TTC549 (cell line): ENCODE measurements at regions not wholly inside any gene's neighbourhood (a gene's known extent, or its start where the extent isn't known, plus 50 kb on each side); places are given as distances from the start of the nearest gene placed in this dataset.

Experiments
- FAIRE-seq: peaks from 2 replicates; lab custom pipeline; 2012; peaks lifted over from hg19 to GRCh38; lab: Jason Lieb, UNC

DNA sequence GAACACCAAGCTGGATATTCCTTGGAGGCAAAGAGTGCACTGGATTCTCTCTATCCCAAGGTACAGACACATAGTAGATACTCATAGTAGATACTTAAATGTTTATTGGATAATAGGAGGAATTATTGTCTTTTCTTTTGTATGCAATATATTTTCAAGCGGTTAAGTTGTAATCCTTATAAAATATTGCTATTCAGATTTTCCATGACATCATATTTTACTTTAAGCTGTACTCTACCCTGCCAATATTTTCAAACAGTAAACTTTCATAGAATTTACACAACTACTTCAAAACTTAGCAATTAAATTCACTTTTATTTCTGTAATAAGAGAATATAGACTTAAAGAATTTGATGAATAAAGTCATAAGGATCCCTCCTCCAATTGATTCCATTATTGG, 546.5 kb upstream of the CAMK1G start:
- FAIRE-seq: no peak

DNA sequence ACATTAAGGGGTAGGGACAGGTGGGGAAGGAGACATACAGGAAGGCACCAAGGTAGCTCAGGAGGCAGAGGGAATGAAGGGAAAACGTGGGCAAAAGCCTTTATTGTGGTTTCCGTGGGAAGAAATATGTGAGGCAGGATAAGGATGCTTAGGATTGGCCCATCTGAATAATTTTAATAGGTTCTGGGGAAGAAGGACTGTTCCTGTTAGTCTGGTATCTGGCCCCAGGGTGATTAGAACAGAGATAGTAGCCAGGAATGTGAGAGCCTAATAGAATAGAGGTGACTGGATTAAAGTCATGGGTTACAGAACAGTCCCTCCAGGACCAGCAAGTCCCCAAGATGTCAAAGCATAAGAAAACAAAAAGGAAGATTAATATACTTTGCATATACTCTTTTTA, 545.2 kb upstream of the CAMK1G start:
- no peak for FAIRE-seq

DNA sequence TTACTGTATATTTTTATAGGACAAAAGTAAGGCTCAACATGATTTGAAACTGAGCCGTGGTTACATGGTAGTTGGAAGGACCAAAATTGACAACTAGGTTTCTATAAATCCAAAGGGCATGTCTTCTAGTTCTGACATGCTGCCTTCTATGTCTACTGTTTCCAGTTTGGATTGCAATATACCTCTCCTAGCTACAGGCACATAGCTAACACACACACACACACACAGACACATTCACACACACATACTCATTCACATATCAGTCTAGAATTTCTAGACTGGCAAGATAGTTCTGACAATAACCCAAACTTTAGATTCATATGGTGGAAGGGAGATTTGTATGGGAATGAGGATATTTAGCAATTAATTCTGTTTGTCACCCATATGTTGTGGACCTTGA, 544.8 kb upstream of the CAMK1G start:
- no peak for FAIRE-seq

DNA sequence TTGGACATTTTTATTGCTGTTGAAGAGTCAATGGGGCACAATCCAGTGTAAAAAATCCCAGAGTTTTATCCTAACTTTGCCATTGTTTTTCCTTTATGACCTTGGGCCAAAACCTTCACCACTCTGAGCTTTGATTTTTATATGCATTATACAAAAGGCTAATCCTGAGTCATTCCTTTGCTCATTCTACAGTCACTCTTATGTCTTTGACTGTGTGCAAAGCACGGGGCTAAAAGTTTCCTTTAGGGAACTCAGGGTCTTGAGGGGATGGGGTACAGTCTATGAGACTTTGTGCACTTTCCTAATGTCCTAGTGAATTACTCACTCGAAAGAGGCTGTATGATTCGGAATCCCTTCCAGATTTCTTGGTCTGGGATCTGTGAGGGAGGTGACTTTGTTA, 543.2 kb upstream of the CAMK1G start:
- FAIRE-seq: no peak

DNA sequence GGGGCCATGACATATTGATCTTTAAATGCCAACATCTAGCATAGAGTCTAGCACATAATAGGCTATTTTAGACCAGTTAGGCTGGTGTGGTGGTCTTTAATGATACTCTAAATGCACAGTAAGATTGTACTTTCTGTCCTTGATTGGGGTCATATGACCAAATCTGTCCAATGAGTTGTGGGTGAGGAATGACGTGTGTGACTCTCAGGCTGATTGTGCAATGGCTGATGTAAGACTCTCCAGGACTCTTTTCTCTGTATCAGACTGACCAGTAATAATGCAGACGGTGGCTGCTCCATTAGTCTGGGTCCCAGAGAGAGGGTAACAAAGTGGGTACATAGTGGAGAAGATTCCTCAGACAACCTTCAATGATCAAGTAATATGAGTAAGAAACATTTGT, 541.6 kb upstream of the CAMK1G start:
- no peak for FAIRE-seq

DNA sequence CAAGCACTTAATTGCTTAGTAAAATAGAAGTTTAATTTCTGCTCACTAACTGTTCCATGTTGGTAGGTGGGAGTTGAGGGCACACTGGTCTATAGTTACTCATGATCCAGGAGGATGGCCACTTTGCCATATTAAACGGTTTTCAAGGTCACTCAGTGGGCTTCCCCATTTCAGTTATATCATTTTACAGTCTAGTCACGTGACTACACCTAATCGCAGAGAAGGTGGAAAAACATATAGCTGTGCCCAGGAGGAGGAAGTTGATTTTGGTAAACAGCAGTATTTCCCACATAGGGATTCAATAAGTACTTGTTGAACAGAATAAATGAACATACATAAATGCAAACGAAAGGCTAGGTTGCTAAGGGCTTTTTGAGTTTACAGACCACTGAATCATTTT, 541.1 kb upstream of the CAMK1G start:
- FAIRE-seq: no peak

DNA sequence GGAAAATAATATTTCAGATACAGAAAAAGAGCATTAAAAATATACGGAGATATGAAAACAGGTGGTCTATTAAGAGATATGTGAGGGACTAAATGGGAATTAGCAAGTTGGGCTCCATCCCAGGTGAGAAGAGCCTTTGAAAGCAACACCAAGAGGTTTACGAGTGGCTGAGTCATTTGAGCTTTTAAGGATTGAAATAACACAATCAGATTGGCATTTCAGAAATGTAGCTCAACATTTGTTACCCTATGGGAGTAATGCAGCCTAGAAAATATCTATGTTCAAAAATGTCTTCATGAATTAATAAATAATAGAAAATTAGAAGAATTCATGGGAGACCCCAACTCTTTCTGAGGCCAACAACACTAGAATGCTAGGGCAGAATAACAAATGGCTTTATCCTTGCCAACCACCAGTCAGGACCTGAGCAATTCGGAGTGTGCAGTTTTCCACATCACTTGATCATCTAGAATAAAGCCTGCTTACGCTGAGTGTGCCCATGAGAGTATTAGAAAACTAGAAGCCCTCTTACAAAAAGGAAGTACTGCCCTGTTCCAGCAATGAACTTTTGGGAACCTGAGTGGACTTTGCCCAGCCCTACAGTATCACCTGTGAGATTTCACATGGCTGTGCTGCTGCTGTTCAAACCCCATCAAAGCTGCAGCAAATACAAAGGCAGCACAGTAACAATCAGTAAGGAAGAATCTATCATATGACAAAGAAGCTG, 538.0 kb upstream of the CAMK1G start:
- FAIRE-seq: no peak

DNA sequence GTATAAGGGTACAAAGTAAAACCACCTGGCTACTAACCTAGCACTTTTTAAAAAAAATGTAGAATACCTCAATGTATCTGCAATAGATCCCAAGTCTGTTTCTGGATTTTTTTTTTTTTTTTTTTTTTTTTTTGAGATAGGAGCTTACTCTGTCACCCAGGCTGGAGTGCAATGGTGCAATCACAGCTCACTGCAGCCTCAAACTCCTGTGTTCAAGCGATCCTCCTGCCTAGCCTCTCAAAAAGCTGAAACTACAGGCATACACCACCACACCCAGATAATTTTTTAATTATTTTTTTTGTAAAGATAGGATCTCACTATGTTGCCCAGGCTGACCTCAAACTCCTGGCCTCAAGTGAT, 537.5 kb upstream of the CAMK1G start:
- no peak for FAIRE-seq

DNA sequence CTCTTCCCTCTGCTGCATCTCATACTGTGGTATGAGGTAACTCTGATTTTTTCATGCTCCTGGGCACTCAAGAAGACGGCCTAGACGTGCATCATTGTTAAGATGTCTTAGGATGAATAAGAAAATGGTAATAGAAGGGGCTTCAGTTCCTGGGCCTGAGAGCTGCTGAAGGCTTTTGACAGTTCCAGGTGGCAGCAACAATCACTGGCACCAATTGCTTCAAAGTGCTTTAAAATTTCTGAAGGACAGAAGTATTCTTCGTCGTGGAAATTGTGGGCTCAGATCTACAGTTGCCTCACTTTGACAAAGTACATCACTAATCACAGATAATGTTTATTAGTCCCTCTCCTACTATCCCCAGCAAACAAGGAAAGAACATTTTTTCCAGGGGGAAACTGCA, 536.6 kb upstream of the CAMK1G start:
- no peak for FAIRE-seq

DNA sequence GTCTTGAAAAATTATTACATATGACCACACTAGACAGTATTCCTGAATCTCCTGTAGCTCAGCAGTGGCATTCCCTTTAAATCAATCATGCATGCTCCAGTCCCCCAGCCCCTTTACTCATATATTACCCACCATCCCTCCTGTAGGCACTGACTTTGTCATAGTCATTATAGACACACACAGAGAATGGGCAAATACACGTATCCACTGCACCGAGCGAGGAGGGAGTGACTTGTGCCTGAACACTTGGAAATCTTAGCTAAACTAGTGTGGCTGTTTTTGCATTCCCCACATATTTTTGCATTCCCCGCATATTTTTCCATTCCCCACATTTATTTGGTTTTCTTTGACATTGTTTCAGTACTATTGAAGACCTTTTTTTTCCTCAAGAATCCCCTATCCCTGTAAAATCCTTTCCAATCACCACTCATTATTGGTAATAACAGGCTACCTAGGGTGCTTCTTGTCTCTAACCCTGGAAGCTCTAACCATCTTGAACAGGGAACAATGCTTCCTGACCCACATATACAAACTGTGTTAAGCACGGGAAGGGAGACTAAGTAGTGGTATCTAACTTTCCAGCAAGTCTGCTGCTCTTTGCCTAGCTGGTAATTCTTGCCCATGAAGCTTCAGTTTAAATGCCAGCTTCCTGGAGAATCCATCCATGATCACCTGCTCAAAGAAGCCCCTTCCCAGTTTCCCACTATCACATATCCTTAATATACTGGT, 534.4 kb upstream of the CAMK1G start:
- FAIRE-seq: no peak

DNA sequence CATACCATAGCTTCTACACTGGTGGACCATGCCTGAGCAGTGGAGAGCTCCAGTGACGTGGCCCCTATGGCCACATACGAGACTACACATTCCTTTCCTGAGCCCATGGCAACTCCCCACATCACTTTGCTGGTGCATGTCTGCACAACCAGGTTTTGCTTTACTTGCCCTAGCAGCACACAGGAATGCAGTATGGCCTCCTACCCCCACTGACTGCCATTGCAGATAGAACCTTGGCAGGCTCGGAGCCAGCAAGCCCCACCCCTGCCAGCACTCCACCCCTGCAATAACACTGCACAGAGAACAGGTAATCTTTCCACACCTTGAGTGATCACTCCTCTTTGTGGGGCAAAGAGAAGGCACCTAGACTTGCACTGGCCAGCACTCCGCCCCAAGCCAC, 531.9 kb upstream of the CAMK1G start:
- no peak for FAIRE-seq

DNA sequence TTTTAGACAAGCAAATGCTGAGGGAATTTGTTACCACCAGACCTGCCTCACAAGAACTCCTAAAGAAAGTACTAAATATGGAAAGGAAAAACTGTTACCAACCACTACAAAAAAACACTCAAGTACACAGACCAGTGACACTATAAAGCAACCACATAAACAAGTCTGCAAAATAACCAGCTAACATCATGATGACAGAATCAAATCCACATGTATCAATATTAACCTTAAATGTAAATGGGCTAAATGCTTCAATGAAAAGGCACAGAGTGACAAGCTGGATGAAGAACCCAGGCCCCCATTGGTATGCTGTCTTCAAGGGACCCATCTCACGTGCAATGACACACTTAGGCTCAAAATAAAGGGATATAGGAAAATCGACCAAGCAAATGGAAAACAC, 529.9 kb upstream of the CAMK1G start:
- FAIRE-seq: no peak

DNA sequence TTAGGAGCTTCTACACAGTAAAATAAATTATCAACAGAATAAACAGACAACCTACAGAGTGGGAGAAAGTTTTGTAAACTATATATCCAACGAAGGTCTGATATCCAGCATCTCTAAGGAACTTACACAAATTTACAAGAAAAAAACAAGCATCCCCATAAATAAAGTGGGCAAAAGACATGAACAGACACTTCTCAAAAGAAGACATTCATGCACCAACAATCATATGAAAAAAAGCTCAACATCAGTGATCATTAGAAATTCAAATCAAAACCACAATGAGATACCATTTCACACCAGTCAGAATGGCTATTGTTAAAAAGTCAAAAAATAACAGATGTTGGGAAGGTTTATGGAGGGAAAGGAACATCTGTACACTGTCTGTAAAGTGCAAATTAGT, 526.4 kb upstream of the CAMK1G start:
- FAIRE-seq: no peak

DNA sequence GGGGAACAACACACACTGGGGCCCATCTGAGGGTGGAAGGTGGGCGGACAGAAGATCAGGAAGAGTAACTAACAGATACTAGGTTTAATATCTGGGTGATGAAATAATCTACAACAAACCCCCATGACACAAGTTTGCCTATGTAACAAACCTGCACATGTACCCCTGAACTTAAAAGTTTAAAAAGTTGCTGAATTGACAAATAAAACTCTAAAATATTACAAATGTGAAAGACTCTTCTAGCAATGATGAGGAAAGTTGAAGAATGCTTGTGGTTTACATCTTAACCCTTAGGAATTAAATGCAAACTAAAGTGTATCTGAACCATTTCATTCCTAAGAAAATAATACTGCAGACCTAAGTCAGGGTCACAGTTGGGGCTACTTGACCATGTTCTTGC, 525.6 kb upstream of the CAMK1G start:
- no peak for FAIRE-seq

DNA sequence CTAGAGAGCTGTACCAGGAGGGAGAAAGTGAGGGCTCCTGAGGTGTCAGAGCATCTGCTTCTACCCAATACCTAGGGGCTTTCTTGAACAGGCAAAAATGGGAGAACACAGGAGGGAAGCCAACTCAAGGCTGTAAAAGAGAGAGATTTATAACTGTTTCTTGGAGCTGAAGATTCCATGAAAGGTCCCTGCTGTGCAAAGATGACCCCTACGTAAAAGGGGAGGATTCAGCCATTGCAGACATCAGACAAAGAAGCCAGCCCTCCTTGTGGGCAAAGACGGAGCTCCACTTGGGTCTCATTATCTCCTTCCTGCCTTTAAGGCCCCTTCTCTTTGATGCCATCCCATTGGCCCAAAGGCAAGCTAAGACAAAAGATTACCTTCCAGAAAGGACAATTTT, 524.1 kb upstream of the CAMK1G start:
- no peak for FAIRE-seq

DNA sequence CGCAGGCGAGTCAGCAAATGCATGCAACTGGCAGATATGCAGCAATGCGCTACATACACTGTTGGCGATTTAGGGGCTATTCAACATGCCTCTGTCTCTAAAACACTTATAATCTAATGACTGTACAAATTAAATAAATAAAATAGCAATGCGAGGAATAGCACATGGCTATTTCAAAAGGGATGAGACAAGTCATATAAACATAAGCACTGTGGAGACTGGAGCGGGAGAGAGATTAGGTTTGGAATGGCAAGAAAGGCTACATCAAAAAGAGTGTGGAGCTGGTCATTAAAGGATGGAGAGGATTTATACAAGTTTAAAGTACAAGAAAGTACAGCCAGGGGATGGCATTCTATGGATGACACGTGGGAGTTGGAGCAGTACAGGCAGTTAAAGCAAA, 523.5 kb upstream of the CAMK1G start:
- FAIRE-seq: no peak

DNA sequence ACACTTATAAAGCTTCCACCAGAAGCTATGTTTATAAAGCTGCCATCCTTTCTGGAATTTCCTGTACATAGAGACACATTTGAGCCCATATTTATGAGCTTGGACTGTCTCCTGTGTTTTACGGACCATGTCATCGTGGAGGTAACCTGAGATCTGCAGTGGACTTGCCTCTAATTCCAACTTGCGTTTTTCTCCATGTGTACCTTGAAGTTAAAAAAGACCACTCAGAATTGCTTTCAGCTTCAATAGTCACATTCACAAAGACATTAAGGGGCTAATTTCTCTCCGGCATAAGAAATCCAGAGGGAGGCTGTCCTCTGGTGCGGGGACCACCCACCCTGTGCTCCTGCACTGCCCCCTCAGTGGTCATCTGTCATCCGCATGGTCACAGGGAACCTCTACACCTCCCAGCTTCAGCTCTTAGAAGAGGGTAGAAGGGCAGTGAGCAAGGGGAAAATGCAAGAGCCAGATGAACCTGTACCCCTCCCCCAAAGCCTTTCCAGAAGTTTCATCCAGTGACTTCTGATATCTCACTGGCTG, 521.4 kb upstream of the CAMK1G start:
- FAIRE-seq: no peak

DNA sequence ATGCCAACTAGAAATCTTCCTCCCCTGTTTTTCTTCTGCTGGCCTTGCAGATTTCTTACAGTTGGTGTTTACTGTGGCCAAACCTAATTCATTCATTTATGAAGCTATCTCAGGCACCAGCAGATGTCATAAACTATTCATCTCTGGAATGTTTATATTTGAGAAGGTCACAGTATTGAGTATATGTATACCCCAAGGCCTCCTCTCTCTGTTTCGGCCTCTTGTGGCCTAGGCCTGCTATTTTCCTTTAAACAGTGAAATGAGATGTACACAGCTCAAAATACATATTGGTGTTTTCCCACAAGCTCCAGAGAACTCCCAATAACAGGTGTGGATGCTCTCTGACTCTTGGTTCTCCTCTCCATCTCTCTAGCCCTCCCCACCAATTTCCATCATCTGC, 520.7 kb upstream of the CAMK1G start:
- no peak for FAIRE-seq

DNA sequence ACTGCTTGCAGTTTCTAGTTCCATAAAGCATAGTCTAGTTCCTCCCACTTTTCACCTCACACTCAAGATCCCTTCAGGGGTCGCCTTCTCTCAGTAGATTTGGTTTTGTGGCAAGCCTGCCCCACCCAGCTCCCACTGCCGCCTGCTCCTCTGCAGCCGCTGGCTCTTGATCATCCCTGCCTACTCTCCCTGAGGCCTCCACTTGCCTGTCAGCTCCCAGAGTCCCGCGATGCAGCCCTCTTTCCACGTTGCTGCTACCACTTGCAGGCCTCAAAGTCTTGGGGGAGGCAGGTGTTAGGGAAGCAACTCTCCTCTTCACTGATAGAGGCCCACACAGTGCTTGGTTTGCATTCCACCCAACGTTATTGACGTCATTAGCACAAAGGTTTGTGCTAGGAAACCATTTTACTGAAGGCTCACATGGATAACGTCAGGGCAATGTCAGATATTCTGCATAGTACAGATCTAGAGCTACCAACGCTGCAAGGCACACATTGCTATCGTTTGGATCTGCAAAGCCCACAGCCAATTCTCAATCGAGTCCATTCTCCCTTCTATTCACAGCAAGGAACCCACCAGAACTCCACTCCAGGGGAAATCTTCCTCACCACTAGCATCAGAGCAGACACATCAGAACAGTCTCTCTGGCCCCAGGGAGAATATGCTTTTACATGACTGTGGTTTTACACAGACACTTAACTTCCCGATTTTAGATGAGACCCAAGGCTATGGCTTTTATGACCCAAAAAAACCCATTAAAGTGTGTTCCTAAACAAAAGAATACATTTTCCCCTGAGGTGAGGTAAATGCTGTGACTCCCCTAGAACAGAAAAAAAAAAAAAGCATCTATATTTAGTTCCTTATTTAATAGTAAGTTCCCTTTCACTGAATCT, 519.5 kb upstream of the CAMK1G start:
- no peak for FAIRE-seq

DNA sequence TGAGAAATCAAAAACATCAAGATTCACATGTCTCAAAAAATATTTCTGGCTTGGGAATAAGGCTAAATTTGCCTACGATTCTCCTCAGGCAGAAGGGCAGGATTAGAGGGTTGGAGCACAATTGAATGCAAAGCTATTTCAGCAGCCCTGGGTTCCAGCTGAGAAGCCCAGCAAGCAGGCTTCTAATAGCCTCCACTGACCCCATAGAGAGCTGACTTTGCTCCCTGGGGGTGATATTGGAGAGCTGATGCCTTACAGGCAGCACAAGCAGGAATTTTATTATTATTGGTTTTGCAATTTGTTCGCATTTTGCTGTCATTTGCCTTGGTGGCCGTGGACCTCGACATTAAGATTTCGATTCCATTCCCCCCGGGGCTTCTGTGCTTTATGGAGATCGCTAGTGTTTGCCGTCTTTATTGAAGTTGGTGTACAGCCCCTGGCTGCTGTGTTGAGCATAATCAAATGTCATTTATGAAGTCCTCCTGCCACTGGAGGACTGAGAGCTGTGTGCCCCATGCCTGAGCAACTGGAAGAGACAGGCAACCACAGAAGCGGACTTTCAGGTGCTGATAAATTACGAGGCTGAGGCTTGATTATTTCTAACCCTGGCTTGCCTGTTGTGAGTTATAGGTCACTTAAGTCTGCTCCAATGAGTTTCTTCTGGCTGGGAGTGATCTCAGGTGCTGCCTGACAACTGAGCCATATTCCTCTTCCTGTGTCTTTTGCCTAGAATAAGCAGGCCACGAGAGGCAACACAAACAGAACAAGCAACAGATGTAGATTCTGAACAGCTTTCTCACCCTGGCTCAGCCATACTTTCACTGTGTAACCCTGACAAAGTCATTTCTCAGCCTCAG, 518.4 kb upstream of the CAMK1G start:
- FAIRE-seq: no peak

DNA sequence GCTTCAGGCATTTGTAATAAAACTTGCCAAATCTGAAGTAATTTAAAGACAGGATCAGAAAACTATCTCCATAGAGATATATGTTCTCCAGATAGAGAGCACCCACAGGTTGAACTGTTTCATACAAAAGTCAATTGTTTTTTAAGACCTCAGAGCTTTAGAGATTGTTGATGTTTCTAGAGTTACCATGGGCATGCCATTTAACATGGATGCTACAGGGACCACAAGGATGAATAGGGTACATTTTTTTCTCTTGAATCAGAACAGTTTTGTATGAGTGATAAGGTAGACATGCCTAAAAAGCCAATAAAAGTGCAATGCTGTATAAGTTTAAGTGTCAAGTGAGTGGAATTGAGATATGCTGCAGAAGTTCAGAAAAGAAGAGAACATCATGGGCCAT, 511.0 kb upstream of the CAMK1G start:
- no peak for FAIRE-seq

DNA sequence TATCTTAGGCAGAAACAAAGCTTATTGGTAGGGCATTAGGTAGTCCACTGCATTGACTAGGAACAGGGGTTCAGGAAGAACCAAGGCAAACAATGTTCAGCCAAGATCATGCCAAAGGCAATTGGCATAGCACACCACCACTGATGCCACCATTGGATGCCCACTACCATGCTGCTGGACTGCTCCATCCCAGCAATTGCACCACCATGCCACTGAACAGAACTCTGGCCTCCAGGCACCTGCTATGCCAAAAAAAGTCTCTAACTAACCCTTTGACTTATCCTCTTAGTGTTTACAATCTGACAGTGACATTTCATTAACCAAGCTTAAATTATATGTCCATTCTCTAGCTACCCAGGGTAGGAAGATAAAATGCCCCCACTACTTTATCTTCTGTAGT, 509.6 kb upstream of the CAMK1G start:
- no peak for FAIRE-seq
